Anterior cingulate cortex (tissue), 58 donors: ENCODE measurements at regions not wholly inside any gene's neighbourhood (a gene's known extent, or its start where the extent isn't known, plus 50 kb on each side); places are given as distances from the start of the nearest gene placed in this dataset.
"Not testable (repeated sequence)": the region's sequence is repeated elsewhere in the genome, so short reads cannot be mapped to it uniquely, and the experiment has no call there.

ENCODE experiments used
- DNase-seq, 58 donors: peaks; one replicate each; lab custom pipeline; 2025; lab: John Stamatoyannopoulos, UW

- DNase-seq, result no peak
Observed at GRCh38 chr4:124111411-124111810, 601.1 kb downstream of the ANKRD50 start.

- peak in 2 of 58 donors; percentile 0 to 2 for DNase-seq
Observed at GRCh38 chr4:124111922-124112321, 600.6 kb downstream of the ANKRD50 start.

GRCh38 chr4:124118061-124118460 lies 594.5 kb downstream of the ANKRD50 start:
- no peak for DNase-seq

GRCh38 chr4:124121461-124121971 lies 591.0 kb downstream of the ANKRD50 start:
- DNase-seq, result no peak

- no peak for DNase-seq
Observed at GRCh38 chr4:124123181-124123580, 589.4 kb downstream of the ANKRD50 start.

GRCh38 chr4:124123721-124124120 lies 588.8 kb downstream of the ANKRD50 start:
- DNase-seq, result no peak

- DNase-seq, result not testable (repeated sequence)
Observed at GRCh38 chr4:124131324-124131723, 581.2 kb downstream of the ANKRD50 start.

- DNase-seq, result no peak
Observed at GRCh38 chr4:124132161-124132560, 580.4 kb downstream of the ANKRD50 start.

- DNase-seq, result no peak
Observed at GRCh38 chr4:124133753-124134152, 578.8 kb downstream of the ANKRD50 start.

- DNase-seq, result no peak
Observed at GRCh38 chr4:124135409-124135813, 577.1 kb downstream of the ANKRD50 start.

GRCh38 chr4:124139044-124139443 lies 573.5 kb downstream of the ANKRD50 start:
- no peak for DNase-seq

GRCh38 chr4:124143632-124144031 lies 568.9 kb downstream of the ANKRD50 start:
- DNase-seq, result no peak

GRCh38 chr4:124144238-124144654 lies 568.3 kb downstream of the ANKRD50 start:
- DNase-seq, result peak in 2 of 58 donors; percentile 2 to 3

GRCh38 chr4:124146068-124146467 lies 566.5 kb downstream of the ANKRD50 start:
- DNase-seq, result no peak

- DNase-seq, result no peak
Observed at GRCh38 chr4:124151031-124151430, 561.5 kb downstream of the ANKRD50 start.

GRCh38 chr4:124152132-124152531 lies 560.4 kb downstream of the ANKRD50 start:
- DNase-seq, result no peak

- DNase-seq, result no peak
Observed at GRCh38 chr4:124155239-124155638, 557.3 kb downstream of the ANKRD50 start.

GRCh38 chr4:124157396-124158083 lies 555.0 kb downstream of the ANKRD50 start:
- DNase-seq, result no peak

GRCh38 chr4:124163401-124163800 lies 549.1 kb downstream of the ANKRD50 start:
- DNase-seq, result no peak

GRCh38 chr4:124167602-124168001 lies 544.9 kb downstream of the ANKRD50 start:
- DNase-seq, result no peak

GRCh38 chr4:124169524-124169923 lies 543.0 kb downstream of the ANKRD50 start:
- DNase-seq, result not testable (repeated sequence)

GRCh38 chr4:124173912-124174311 lies 538.6 kb downstream of the ANKRD50 start:
- no peak for DNase-seq
